AG04449 (cell line): ENCODE measurements at regions not wholly inside any gene's neighbourhood (a gene's known extent, or its start where the extent isn't known, plus 50 kb on each side); places are given as distances from the start of the nearest gene placed in this dataset.

Experiments
- CTCF ChIA-PET: fragments of 350-600 bp; formaldehyde crosslinking; extraction: SDS; loops from one replicate; lab custom pipeline; 2021; ENCODE audit warnings: antibody characterized with exemption; lab: Yijun Ruan, JAX
- POLR2A ChIA-PET: fragments of 400-600, 350-600 bp; formaldehyde crosslinking; extraction: SDS; loops from one replicate; lab custom pipeline; 2020; ENCODE audit warnings: antibody characterized with exemption, inconsistent platforms; lab: Yijun Ruan, JAX
- DNase-seq: peaks from one replicate; pipeline ENCODE4 v3.0.0-alpha.2; 2010; ENCODE audit warnings: low read depth, low spot score
- H3K4me3 ChIP-seq: 2 replicates; pipeline ENCODE4 v1.5.1; 2011; ENCODE audit warnings: low read depth, mild to moderate bottlenecking, control low read depth, low read length
- TF ChIP-seq, protein P1 (sequence below): IDR thresholded peaks from one replicate; pipeline ENCODE4 v1.5.1; 2011; ENCODE audit warnings: mild to moderate bottlenecking, moderate library complexity, low read length, control low read depth, inconsistent platforms; ENCODE audit not compliant: insufficient read depth; ENCODE audit errors: missing control alignments

- no peak overlapping the region for H3K4me3 ChIP-seq
- ChIA-PET CTCF (no interaction called here), POLR2A (no interaction called here)
- DNase-seq = no peak
- TF ChIP-seq, protein P1, sequence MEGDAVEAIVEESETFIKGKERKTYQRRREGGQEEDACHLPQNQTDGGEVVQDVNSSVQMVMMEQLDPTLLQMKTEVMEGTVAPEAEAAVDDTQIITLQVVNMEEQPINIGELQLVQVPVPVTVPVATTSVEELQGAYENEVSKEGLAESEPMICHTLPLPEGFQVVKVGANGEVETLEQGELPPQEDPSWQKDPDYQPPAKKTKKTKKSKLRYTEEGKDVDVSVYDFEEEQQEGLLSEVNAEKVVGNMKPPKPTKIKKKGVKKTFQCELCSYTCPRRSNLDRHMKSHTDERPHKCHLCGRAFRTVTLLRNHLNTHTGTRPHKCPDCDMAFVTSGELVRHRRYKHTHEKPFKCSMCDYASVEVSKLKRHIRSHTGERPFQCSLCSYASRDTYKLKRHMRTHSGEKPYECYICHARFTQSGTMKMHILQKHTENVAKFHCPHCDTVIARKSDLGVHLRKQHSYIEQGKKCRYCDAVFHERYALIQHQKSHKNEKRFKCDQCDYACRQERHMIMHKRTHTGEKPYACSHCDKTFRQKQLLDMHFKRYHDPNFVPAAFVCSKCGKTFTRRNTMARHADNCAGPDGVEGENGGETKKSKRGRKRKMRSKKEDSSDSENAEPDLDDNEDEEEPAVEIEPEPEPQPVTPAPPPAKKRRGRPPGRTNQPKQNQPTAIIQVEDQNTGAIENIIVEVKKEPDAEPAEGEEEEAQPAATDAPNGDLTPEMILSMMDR = no peak
Measured at GRCh38 chr5:30908356-30908755, 285.1 kb upstream of the CDH6 start.

DNA sequence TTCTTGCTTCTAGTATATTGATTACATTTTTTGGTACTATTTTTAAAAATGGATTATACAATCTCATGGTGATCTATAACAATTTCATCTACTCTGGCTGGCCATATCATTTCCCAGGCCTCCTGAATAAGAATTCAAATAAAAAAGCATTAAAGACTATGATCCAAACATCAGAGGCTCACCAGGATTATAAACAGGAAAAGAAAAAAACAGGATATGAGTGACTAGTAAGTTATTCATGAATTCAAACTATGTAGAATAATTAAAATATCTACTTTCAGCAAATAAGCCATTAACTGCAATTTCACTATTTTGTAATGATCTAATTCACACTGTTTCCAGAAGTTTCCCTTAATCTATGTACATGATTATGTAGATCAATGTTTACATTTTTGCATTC is 293.1 kb upstream of the CDH6 start:
- ChIA-PET CTCF (no interaction called here), POLR2A (no interaction called here)
- TF ChIP-seq, protein P1 = no peak
- DNase-seq = no peak
- H3K4me3 ChIP-seq = no peak overlapping the region

GRCh38 chr5:30894811-30895210 is 298.7 kb upstream of the CDH6 start:
- DNase-seq = no peak
- no peak overlapping the region for H3K4me3 ChIP-seq
- TF ChIP-seq, protein P1 = no peak
- CTCF ChIA-PET = no interaction called here
- POLR2A ChIA-PET = no interaction called here

GRCh38 chr5:30891660-30892059 is 301.8 kb upstream of the CDH6 start:
- ChIA-PET CTCF (no interaction called here), POLR2A (no interaction called here)
- H3K4me3 ChIP-seq = no peak overlapping the region
- TF ChIP-seq, protein P1 = no peak
- DNase-seq = no peak

DNA sequence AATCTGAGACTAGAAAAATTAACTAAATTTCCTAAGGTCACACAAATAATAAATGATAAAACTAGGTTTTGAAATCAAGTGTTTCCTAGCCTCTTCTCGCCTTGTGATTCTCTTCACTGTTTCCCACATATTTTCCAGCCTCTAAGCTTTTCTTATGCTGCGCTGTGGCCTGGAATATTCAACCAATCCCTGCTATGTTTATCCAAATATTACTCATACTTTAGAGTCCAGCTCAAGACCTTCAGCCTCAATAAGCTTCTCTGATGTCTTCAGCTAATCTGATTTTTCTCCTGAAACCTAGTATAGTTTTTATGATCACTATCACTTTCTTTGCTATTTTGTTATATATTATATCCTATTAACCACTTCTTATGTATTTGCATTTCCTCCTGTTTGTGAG is 303.1 kb upstream of the CDH6 start:
- POLR2A ChIA-PET = no interaction called here
- no peak for DNase-seq
- CTCF ChIA-PET = no interaction called here
- H3K4me3 ChIP-seq = no peak overlapping the region
- TF ChIP-seq, protein P1 = no peak

- no peak overlapping the region for H3K4me3 ChIP-seq
- POLR2A ChIA-PET = no interaction called here
- no peak for DNase-seq
- CTCF ChIA-PET = no interaction called here
- TF ChIP-seq, protein P1 = no peak
Measured at GRCh38 chr5:30880514-30880913, 313.0 kb upstream of the CDH6 start.
